B cell (primary cell): ENCODE measurements at regions not wholly inside any gene's neighbourhood (a gene's known extent, or its start where the extent isn't known, plus 50 kb on each side); places are given as distances from the start of the nearest gene placed in this dataset.

Experiments
- ATAC-seq: fragments of 200-7000 bp; cut with Tn5 transposase; one replicate; pipeline ENCODE4 v1.10.0; 2021; ENCODE audit warnings: low read depth, mild to moderate bottlenecking, moderate number of reproducible peaks, moderate library complexity
- CTCF ChIA-PET: fragments of 350-600 bp; sonication (Branson Sonifier 250); formaldehyde crosslinking; loops from one replicate; lab custom pipeline; 2021; ENCODE audit warnings: antibody characterized with exemption, inconsistent platforms; lab: Charles Lee
- POLR2A ChIA-PET: fragments of 350-600 bp; sonication (Branson Sonifier 250); formaldehyde crosslinking; loops from one replicate; lab custom pipeline; 2021; ENCODE audit warnings: antibody characterized with exemption; lab: Charles Lee
- DNase-seq: peaks from one replicate; pipeline ENCODE4 v3.0.0; 2013
- H2AFZ ChIP-seq: 2 replicates; pipeline ENCODE4 v1.6.1; 2012; ENCODE audit warnings: mild to moderate bottlenecking, low read depth, low read length; ENCODE audit not compliant: insufficient read depth, poor library complexity, severe bottlenecking
- H3K27ac ChIP-seq, 2 donors: 1 replicate in 1 of 2; 2 replicates in 1 of 2; pipeline ENCODE4 v1.5.1; 2012 to 2013; ENCODE audit warnings: low read length in 2 of 2, mild to moderate bottlenecking in 2 of 2, moderate library complexity in 1 of 2
- H3K27me3 ChIP-seq, 4 experiments: fragments of 200-600 bp in 1 of 4; sonication (generic) in 1 of 4; replicated peaks in 1 of 4; 1 replicate in 2 of 4; 2 replicates in 2 of 4; pipeline versions ENCODE4 v1.6.1 to v1.7.0; 2013 to 2016; ENCODE audit warnings: low read length in 3 of 4, mild to moderate bottlenecking in 2 of 4, mixed read lengths in 1 of 4, moderate library complexity in 1 of 4; ENCODE audit not compliant: insufficient read depth in 4 of 4, control insufficient read depth in 3 of 4; ENCODE audit errors: control extremely low read depth in 1 of 4
- H3K36me3 ChIP-seq, 2 experiments: replicated peaks in 1 of 2; 1 replicate in 1 of 2; 2 replicates in 1 of 2; pipeline versions ENCODE4 v1.6.1 to v1.7.1; 2013; ENCODE audit warnings: low read length in 1 of 2; ENCODE audit not compliant: insufficient read depth in 2 of 2, control insufficient read depth in 1 of 2; ENCODE audit errors: control extremely low read depth in 1 of 2, extremely low read depth in 1 of 2
- H3K4me1 ChIP-seq, 2 donors: fragments of 200-600 bp in 1 of 2; sonication (generic) in 1 of 2; 1 replicate in 1 of 2; 2 replicates in 1 of 2; pipeline versions ENCODE4 v1.5.1 to v1.6.1; 2013 to 2017; ENCODE audit warnings: low read length in 2 of 2; ENCODE audit not compliant: control insufficient read depth in 2 of 2, insufficient read depth in 2 of 2
- H3K4me2 ChIP-seq: replicated peaks from 2 replicates; pipeline ENCODE3; 2012; ENCODE audit warnings: mild to moderate bottlenecking, low read depth, low read length; ENCODE audit not compliant: poor library complexity, severe bottlenecking
- H3K4me3 ChIP-seq, 5 experiments: fragments of 200-600 bp in 1 of 5; sonication (generic) in 1 of 5; 1 replicate in 3 of 5; 2 replicates in 2 of 5; pipeline versions ENCODE4 v1.5.1 to v1.7.0; 2011 to 2016; ENCODE audit warnings: low read length in 4 of 5, mild to moderate bottlenecking in 4 of 5, low read depth in 2 of 5, control low read depth in 1 of 5, moderate library complexity in 1 of 5; ENCODE audit not compliant: insufficient read depth in 1 of 5; ENCODE audit errors: control extremely low read depth in 1 of 5, extremely low read depth in 1 of 5
- H3K79me2 ChIP-seq: fragments of 200-600 bp; sonication (generic); one replicate; pipeline ENCODE4 v1.6.0; 2016; ENCODE audit warnings: low read length; ENCODE audit not compliant: control insufficient read depth, insufficient read depth
- H3K9ac ChIP-seq: fragments of 200-600 bp; sonication (generic); 2 replicates; pipeline ENCODE4 v1.6.1; 2017; ENCODE audit warnings: mild to moderate bottlenecking, low read length, moderate library complexity
- H3K9me3 ChIP-seq, 3 donors: one replicate each; pipeline versions ENCODE4 v1.6.1 to v1.7.1; 2013; ENCODE audit warnings: low read length in 2 of 3; ENCODE audit not compliant: control insufficient read depth in 2 of 3, insufficient read depth in 1 of 3; ENCODE audit errors: control extremely low read depth in 1 of 3
- H4K20me1 ChIP-seq: 2 replicates; pipeline ENCODE4 v1.6.0; 2012; ENCODE audit warnings: mild to moderate bottlenecking, low read length; ENCODE audit not compliant: insufficient read depth, control insufficient read depth, poor library complexity, severe bottlenecking
- H3K27ac Mint-ChIP-seq: one replicate; pipeline ENCODE4 v1.8.0; 2021; ENCODE audit warnings: mixed read lengths
- H3K27me3 Mint-ChIP-seq: one replicate; pipeline ENCODE4 v1.8.0; 2021; ENCODE audit warnings: mixed read lengths
- H3K4me1 Mint-ChIP-seq: one replicate; pipeline ENCODE4 v1.8.0; 2021; ENCODE audit warnings: mixed read lengths
- H3K4me3 Mint-ChIP-seq: one replicate; pipeline ENCODE4 v1.8.0; 2021; ENCODE audit warnings: mixed read lengths
- H3K9me3 Mint-ChIP-seq: one replicate; pipeline ENCODE4 v1.8.0; 2022; ENCODE audit warnings: mixed read lengths; ENCODE audit not compliant: insufficient read depth
- CTCF ChIP-seq: fragments of 200-600 bp; IDR thresholded peaks from one replicate; pipeline ENCODE4 v1.8.0; 2022; ENCODE audit warnings: antibody characterized with exemption, mild to moderate bottlenecking
- EZH2 ChIP-seq: IDR thresholded peaks from 2 replicates; pipeline ENCODE4 v1.6.1; 2012; ENCODE audit warnings: borderline replicate concordance, low read depth, mild to moderate bottlenecking, moderate library complexity, low read length; ENCODE audit not compliant: insufficient read depth, poor library complexity, severe bottlenecking
- WGBS: methylation state at CpG from one replicate; pipeline ENCODE4 v1.1.5; 2013; ENCODE audit warnings: missing lambda C conversion rate; ENCODE audit not compliant: insufficient coverage; 5-methylcytosine and 5-hydroxymethylcytosine counted together
- intact Hi-C: fragments of 100-400 bp; cut with micrococcal nuclease; formaldehyde crosslinking; loops from one replicate; pipeline ENCODE4 v1.10.0; 2022

- no peaks in the 10 kb centered on the region for H3K4me1 Mint-ChIP-seq
- Histone ChIP-seq H3K4me1 (no peaks in the 10 kb centered on the region), H3K9me3 (no peaks in the 10 kb centered on the region), H3K79me2 (no peaks in the 10 kb centered on the region), H2AFZ (no peak overlapping the region), H3K4me3 (no peak overlapping the region), H3K27me3 (no peaks in the 10 kb centered on the region), H3K36me3 (no peaks in the 10 kb centered on the region), H3K4me2 (no peak overlapping the region), H3K9ac (no peak overlapping the region), H4K20me1 (no peaks in the 10 kb centered on the region), H3K27ac (no peak overlapping the region)
- H3K27me3 Mint-ChIP-seq: peaks cover 12% of the 10 kb centered on the region
- no peak for TF ChIP-seq EZH2
- no peak for TF ChIP-seq CTCF
- CTCF ChIA-PET: no interaction called here
- intact Hi-C loops: no loop called here
- POLR2A ChIA-PET: no interaction called here
- H3K4me3 Mint-ChIP-seq: no peak overlapping the region
- DNase-seq (no peak), ATAC-seq (no peak)
- WGBS: 70% methylated on average over 1 of the region's 2 CpGs
- no peaks in the 10 kb centered on the region for H3K9me3 Mint-ChIP-seq
- no peak overlapping the region for H3K27ac Mint-ChIP-seq
Measured at GRCh38 chr3:181213347-181213746, 223.8 kb upstream of the DNAJC19 start.

DNA sequence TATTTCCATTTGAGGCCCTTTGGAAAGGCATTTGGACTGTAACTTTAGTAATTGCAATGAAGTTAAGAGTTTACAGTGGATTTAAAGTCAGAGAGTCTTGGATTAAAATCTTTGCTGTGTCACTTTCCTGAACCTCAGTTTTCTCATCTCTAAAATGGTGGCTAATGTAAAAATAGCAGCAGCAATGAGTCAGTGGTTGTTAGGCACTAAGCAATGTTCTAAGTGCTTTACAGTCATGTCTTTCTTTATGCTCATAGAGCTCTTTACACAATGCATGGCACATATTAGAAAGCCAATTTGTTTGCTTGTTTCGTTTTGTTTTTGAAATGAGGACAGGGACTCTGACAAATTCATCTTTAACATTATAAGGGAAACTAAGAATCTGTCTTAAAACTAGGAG is 222.7 kb upstream of the DNAJC19 start:
- H3K79me2 ChIP-seq: no peaks in the 10 kb centered on the region
- no peak overlapping the region for H3K27ac ChIP-seq

More for the DNA sequence above, 222.7 kb upstream of the DNAJC19 start:
- Histone ChIP-seq H3K4me2 (no peak overlapping the region), H4K20me1 (no peaks in the 10 kb centered on the region), H3K36me3 (no peaks in the 10 kb centered on the region), H3K9ac (no peak overlapping the region), H3K27me3 (no peaks in the 10 kb centered on the region), H3K4me1 (no peaks in the 10 kb centered on the region), H3K9me3 (no peaks in the 10 kb centered on the region), H3K4me3 (no peak overlapping the region), H2AFZ (no peak overlapping the region)
- no peak for DNase-seq
- no peak overlapping the region for H3K4me3 Mint-ChIP-seq
- peaks cover 12% of the 10 kb centered on the region for H3K27me3 Mint-ChIP-seq
- no peak for ATAC-seq
- CTCF ChIA-PET: no interaction called here
- intact Hi-C loops: no loop called here
- WGBS: no CpG with 5 or more reads among the region's 1 CpG
- H3K9me3 Mint-ChIP-seq: no peaks in the 10 kb centered on the region
- POLR2A ChIA-PET: no interaction called here
- H3K27ac Mint-ChIP-seq: no peak overlapping the region
- TF ChIP-seq EZH2: no peak
- no peak for TF ChIP-seq CTCF
- no peaks in the 10 kb centered on the region for H3K4me1 Mint-ChIP-seq
